ENCODE measurements at regions not wholly inside any gene's neighbourhood (a gene's known extent, or its start where the extent isn't known, plus 50 kb on each side); places are given as distances from the start of the nearest gene placed in this dataset.

DNA sequence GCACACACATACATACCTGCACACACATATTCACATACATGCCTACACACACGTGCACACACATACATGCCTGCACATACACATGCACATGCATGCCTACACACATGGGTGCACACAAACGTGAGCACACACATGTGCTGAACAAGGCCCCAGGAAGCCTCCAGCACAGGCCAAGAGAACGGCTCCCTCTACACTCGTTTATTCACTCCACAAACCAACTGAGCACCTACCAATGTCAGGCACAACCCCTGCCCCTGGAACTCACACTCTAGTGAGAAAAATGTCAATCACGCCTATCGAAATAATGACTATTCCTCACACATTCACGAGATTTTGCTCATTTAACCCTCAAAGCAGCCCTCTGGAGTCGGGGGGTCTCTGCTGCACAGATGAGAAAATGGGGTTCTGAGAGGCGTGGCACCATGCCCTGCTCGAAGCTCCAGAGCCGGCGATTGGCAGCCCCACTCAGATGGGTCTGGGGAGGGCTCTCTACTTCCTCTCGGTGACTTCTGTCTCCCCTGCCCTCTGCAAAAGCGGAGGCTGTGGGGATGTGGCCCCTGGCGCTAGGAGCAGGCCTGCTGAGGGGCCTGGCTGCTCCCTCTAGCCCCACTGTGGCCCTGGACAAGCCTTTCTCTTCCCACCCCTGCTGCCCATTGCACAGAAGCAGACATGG is 90.2 kb upstream of the RUNX3 start:
- Histone ChIP-seq H3K27ac (no peak overlapping the region), H3K4me1 (replicated peaks; ENCODE audit: insufficient read depth) (no peaks in the 10 kb centered on the region), H3K4me2 (no peak overlapping the region), H3K9me2 (ENCODE audit: insufficient read depth) (no peaks in the 10 kb centered on the region), H3F3A (ENCODE audit: insufficient read depth, low read depth) (no peaks in the 10 kb centered on the region), H3K9me3 (ENCODE audit: insufficient read depth, low read depth) (no peaks in the 10 kb centered on the region), H3K4me3 (no peak overlapping the region), H3K27me3 (ENCODE audit: insufficient read depth, low read depth) (no peaks in the 10 kb centered on the region), H3K36me3 (ENCODE audit: low read depth) (no peaks in the 10 kb centered on the region), H3K79me2 (ENCODE audit: low read depth) (no peaks in the 10 kb centered on the region), H2AFZ (no peak overlapping the region), H4K20me1 (ENCODE audit: insufficient read depth) (no peaks in the 10 kb centered on the region)
- CTCF ChIA-PET, result no interaction called here
- POLR2A ChIA-PET (ENCODE audit: unreplicated experiment), result no interaction called here
- DNase-seq, result no peak
- no TSS peak for BruUV-seq (replicated peaks)
- no peak for TF ChIP-seq CTCF (conservative IDR thresholded peaks at IDR 0.05)
- TF ChIP-seq EZH2 (IDR thresholded peaks at IDR 0.05; ENCODE audit: low read depth), result no peak
- intact Hi-C loops (cut with micrococcal nuclease; ENCODE audit: unreplicated experiment), result no loop called here

DNA sequence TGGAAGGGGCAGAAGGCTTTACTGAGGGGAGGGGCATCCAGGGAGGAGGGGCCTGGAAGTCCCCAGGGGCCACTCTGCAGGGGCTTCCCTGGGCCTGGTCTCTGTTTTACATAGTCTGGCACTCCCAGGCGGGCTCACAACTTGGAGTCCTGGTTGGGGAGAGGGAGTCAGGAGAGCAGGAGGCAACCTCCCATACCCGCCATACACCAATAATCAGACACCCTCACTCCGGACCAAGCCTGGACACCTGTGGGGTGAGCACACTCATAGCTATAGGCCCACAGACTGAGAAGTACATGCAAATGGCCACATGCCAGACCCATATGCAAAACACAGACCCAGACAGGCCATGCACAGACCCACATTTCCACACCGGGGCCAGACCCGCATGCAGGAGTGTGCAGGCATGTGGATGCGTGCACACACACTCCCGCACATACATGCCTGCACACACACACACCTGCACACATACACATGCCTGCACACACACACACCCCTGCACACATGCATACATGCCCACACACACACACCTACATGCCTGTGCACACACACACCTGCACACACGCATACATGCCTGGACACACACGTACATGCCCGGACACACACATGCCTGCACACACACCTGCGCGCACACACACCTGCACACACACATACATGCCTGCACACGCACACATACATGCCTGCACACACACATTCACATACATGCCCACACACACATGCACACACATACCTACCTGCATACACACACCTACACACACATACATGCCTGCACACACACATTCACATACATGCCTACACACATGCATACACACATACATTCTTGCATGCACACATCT is 89.5 kb upstream of the RUNX3 start:
- intact Hi-C loops (cut with micrococcal nuclease; ENCODE audit: unreplicated experiment), result no loop called here
- BruUV-seq (replicated peaks), result no TSS peak
- no peaks in the 10 kb centered on the region for H4K20me1 ChIP-seq (ENCODE audit: insufficient read depth)
- no peak for DNase-seq
- H3K9me2 ChIP-seq (ENCODE audit: insufficient read depth), result no peaks in the 10 kb centered on the region
- H3K4me3 ChIP-seq, result no peak overlapping the region
- H2AFZ ChIP-seq, result no peak overlapping the region
- TF ChIP-seq EZH2 (IDR thresholded peaks at IDR 0.05; ENCODE audit: low read depth) (no peak), CTCF (conservative IDR thresholded peaks at IDR 0.05) (no peak)
- no peaks in the 10 kb centered on the region for H3K79me2 ChIP-seq (ENCODE audit: low read depth)
- POLR2A ChIA-PET (ENCODE audit: unreplicated experiment), result no interaction called here
- CTCF ChIA-PET, result no interaction called here
- no peak overlapping the region for H3K4me2 ChIP-seq
- H3K4me1 ChIP-seq (replicated peaks; ENCODE audit: insufficient read depth), result no peaks in the 10 kb centered on the region
- no peaks in the 10 kb centered on the region for H3K27me3 ChIP-seq (ENCODE audit: insufficient read depth, low read depth)
- H3K9me3 ChIP-seq (ENCODE audit: insufficient read depth, low read depth), result no peaks in the 10 kb centered on the region
- H3K27ac ChIP-seq, result no peak overlapping the region
- H3K36me3 ChIP-seq (ENCODE audit: low read depth), result no peaks in the 10 kb centered on the region
- H3F3A ChIP-seq (ENCODE audit: insufficient read depth, low read depth), result no peaks in the 10 kb centered on the region

DNA sequence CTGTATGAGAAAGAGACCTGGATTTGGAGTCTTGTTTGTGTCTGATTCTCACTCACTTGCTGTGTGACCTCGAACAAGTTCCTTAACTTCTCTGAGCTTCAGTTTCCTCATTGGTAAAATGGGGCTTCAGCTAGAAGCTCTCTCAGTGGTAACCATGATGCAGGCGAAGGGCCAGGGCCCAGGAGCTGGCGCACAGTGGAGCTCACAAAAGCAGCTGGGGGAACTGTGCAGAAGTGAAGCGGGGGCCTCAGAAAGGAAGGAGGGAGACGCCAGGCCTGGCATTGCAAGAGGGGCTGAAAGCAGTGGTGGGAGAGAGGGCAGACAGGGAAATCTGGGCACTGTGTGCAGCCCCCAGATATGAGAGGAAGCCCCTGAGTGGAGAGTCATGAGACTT is 88.9 kb upstream of the RUNX3 start:
- Histone ChIP-seq H3K27me3 (ENCODE audit: insufficient read depth, low read depth) (no peaks in the 10 kb centered on the region), H3K9me3 (ENCODE audit: insufficient read depth, low read depth) (no peaks in the 10 kb centered on the region), H3K4me3 (no peak overlapping the region), H3K36me3 (ENCODE audit: low read depth) (no peaks in the 10 kb centered on the region), H4K20me1 (ENCODE audit: insufficient read depth) (no peaks in the 10 kb centered on the region), H3K4me1 (replicated peaks; ENCODE audit: insufficient read depth) (no peaks in the 10 kb centered on the region), H3K4me2 (no peak overlapping the region), H3K27ac (no peak overlapping the region), H3F3A (ENCODE audit: insufficient read depth, low read depth) (no peaks in the 10 kb centered on the region), H3K79me2 (ENCODE audit: low read depth) (no peaks in the 10 kb centered on the region), H2AFZ (no peak overlapping the region), H3K9me2 (ENCODE audit: insufficient read depth) (no peaks in the 10 kb centered on the region)
- intact Hi-C loops (cut with micrococcal nuclease; ENCODE audit: unreplicated experiment), result no loop called here
- POLR2A ChIA-PET (ENCODE audit: unreplicated experiment), result no interaction called here
- CTCF ChIA-PET, result no interaction called here
- TF ChIP-seq EZH2 (IDR thresholded peaks at IDR 0.05; ENCODE audit: low read depth) (no peak), CTCF (conservative IDR thresholded peaks at IDR 0.05) (no peak)
- no TSS peak for BruUV-seq (replicated peaks)
- no peak for DNase-seq

Data from PC-9 (cell line).